ENCODE measurements at regions not wholly inside any gene's neighbourhood (a gene's known extent, or its start where the extent isn't known, plus 50 kb on each side); places are given as distances from the start of the nearest gene placed in this dataset.

DNA sequence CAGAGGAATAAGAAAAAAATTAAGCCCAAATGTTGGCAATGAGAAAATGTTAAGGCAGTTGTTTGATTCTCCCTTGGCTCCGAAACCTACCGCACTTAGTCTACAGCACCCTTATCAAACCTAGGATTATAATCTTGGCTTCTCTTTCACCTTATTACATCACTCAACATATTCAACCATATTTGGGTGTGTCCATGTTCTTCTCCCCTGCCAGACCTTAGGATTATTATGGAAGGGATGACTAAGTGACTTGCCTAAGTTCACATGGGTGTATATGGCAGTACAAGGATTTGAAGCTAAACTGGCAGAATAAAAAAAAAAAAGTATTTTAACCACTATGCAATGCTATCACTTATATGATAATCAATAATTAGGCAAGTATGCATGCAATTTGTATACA, 76.4 kb downstream of the PLK2 start:
- H3K4me1 ChIP-seq (ENCODE audit: control insufficient read depth in 2 of 2, insufficient read depth in 2 of 2, low read length in 2 of 2): no peaks in the 10 kb centered on the region
- peaks cover 0 to 12% (median 0%) of the 10 kb centered on the region in 3 experiments for H3K9me3 ChIP-seq (ENCODE audit: control insufficient read depth in 2 of 3, low read length in 3 of 3)
- no peak overlapping the region for H3K4me3 ChIP-seq (ENCODE audit: low read length)
- DNase-seq: no peak
- H3K27ac Mint-ChIP-seq: no peak overlapping the region
- CTCF ChIA-PET: no interaction called here
- H3K27ac ChIP-seq (ENCODE audit: low read depth, low read length): no peak overlapping the region
- H3K27me3 ChIP-seq (ENCODE audit: control insufficient read depth in 2 of 2, insufficient read depth in 2 of 2, low read length in 2 of 2): no peaks in the 10 kb centered on the region
- no peak overlapping the region for H3K4me3 Mint-ChIP-seq
- H3K36me3 ChIP-seq (ENCODE audit: control insufficient read depth in 2 of 3, insufficient read depth in 3 of 3, low read length in 3 of 3): no peaks in the 10 kb centered on the region
- peaks cover 0 to 4% (median 0%) of the 10 kb centered on the region in 5 donors for H3K36me3 Mint-ChIP-seq
- intact Hi-C loops (cut with micrococcal nuclease): no loop called here
- ATAC-seq: no peak
- no peaks in the 10 kb centered on the region for H3K4me1 Mint-ChIP-seq
- H3K9me3 Mint-ChIP-seq: peaks cover 0 to 31% (median 16%) of the 10 kb centered on the region in 11 donors
- peaks cover 0 to 20% (median 7%) of the 10 kb centered on the region in 5 donors for H3K27me3 Mint-ChIP-seq
- POLR2A ChIA-PET: no interaction called here

- H3K36me3 Mint-ChIP-seq: peaks cover 0 to 4% (median 0%) of the 10 kb centered on the region in 5 donors
- Histone ChIP-seq H3K27ac (ENCODE audit: low read depth, low read length) (no peak overlapping the region), H3K9me3 (ENCODE audit: control insufficient read depth in 2 of 3, low read length in 3 of 3) (peaks cover 0 to 12% (median 0%) of the 10 kb centered on the region in 3 experiments), H3K27me3 (ENCODE audit: control insufficient read depth in 2 of 2, insufficient read depth in 2 of 2, low read length in 2 of 2) (no peaks in the 10 kb centered on the region), H3K4me1 (ENCODE audit: control insufficient read depth in 2 of 2, insufficient read depth in 2 of 2, low read length in 2 of 2) (no peaks in the 10 kb centered on the region), H3K36me3 (ENCODE audit: control insufficient read depth in 2 of 3, insufficient read depth in 3 of 3, low read length in 3 of 3) (no peaks in the 10 kb centered on the region), H3K4me3 (ENCODE audit: low read length) (no peak overlapping the region)
- H3K27me3 Mint-ChIP-seq: peaks cover 0 to 24% (median 7%) of the 10 kb centered on the region in 5 donors
- ATAC-seq (no peak), DNase-seq (no peak)
- intact Hi-C loops (cut with micrococcal nuclease): no loop called here
- H3K4me3 Mint-ChIP-seq: no peak overlapping the region
- H3K27ac Mint-ChIP-seq: no peak overlapping the region
- H3K9me3 Mint-ChIP-seq: peaks cover 0 to 37% (median 19%) of the 10 kb centered on the region in 11 donors
- ChIA-PET POLR2A (no interaction called here), CTCF (no interaction called here)
- no peaks in the 10 kb centered on the region for H3K4me1 Mint-ChIP-seq
These were observed 77.8 kb downstream of the PLK2 start for GRCh38 chr5:58382131-58382534.

- intact Hi-C loops (cut with micrococcal nuclease): no loop called here
- Mint-ChIP-seq H3K27me3 (peaks cover 0 to 24% (median 7%) of the 10 kb centered on the region in 5 donors), H3K4me1 (no peaks in the 10 kb centered on the region), H3K9me3 (peaks cover 0 to 37% (median 19%) of the 10 kb centered on the region in 11 donors), H3K4me3 (no peak overlapping the region), H3K27ac (no peak overlapping the region), H3K36me3 (peaks cover 0 to 4% (median 0%) of the 10 kb centered on the region in 5 donors)
- no peak for DNase-seq
- ATAC-seq: no peak
- H3K9me3 ChIP-seq (ENCODE audit: control insufficient read depth in 2 of 3, low read length in 3 of 3): peaks cover 0 to 12% (median 0%) of the 10 kb centered on the region in 3 experiments
- no peak overlapping the region for H3K27ac ChIP-seq (ENCODE audit: low read depth, low read length)
- CTCF ChIA-PET: no interaction called here
- H3K27me3 ChIP-seq (ENCODE audit: control insufficient read depth in 2 of 2, insufficient read depth in 2 of 2, low read length in 2 of 2): no peaks in the 10 kb centered on the region
- POLR2A ChIA-PET: no interaction called here
- no peaks in the 10 kb centered on the region for H3K4me1 ChIP-seq (ENCODE audit: control insufficient read depth in 2 of 2, insufficient read depth in 2 of 2, low read length in 2 of 2)
- H3K36me3 ChIP-seq (ENCODE audit: control insufficient read depth in 2 of 3, insufficient read depth in 3 of 3, low read length in 3 of 3): no peaks in the 10 kb centered on the region
- H3K4me3 ChIP-seq (ENCODE audit: low read length): no peak overlapping the region
These were observed 78.3 kb downstream of the PLK2 start for GRCh38 chr5:58381566-58381965.

- DNase-seq (no peak), ATAC-seq (no peak)
- no peak overlapping the region for H3K4me3 Mint-ChIP-seq
- Histone ChIP-seq H3K36me3 (ENCODE audit: control insufficient read depth in 2 of 3, insufficient read depth in 3 of 3, low read length in 3 of 3) (no peaks in the 10 kb centered on the region), H3K27ac (ENCODE audit: low read depth, low read length) (no peak overlapping the region), H3K4me3 (ENCODE audit: low read length) (no peak overlapping the region), H3K9me3 (ENCODE audit: control insufficient read depth in 2 of 3, low read length in 3 of 3) (peaks cover 0 to 12% (median 0%) of the 10 kb centered on the region in 3 experiments), H3K4me1 (ENCODE audit: control insufficient read depth in 2 of 2, insufficient read depth in 2 of 2, low read length in 2 of 2) (no peaks in the 10 kb centered on the region), H3K27me3 (ENCODE audit: control insufficient read depth in 2 of 2, insufficient read depth in 2 of 2, low read length in 2 of 2) (no peaks in the 10 kb centered on the region)
- intact Hi-C loops (cut with micrococcal nuclease): no loop called here
- peaks cover 4 to 43% (median 19%) of the 10 kb centered on the region in 11 donors for H3K9me3 Mint-ChIP-seq
- H3K27ac Mint-ChIP-seq: no peak overlapping the region
- POLR2A ChIA-PET: no interaction called here
- no peaks in the 10 kb centered on the region for H3K4me1 Mint-ChIP-seq
- CTCF ChIA-PET: no interaction called here
- H3K36me3 Mint-ChIP-seq: peaks cover 0 to 4% (median 0%) of the 10 kb centered on the region in 5 donors
- H3K27me3 Mint-ChIP-seq: peaks cover 0 to 24% (median 9%) of the 10 kb centered on the region in 5 donors
These were observed 79.2 kb downstream of the PLK2 start for GRCh38 chr5:58380655-58381054.

DNA sequence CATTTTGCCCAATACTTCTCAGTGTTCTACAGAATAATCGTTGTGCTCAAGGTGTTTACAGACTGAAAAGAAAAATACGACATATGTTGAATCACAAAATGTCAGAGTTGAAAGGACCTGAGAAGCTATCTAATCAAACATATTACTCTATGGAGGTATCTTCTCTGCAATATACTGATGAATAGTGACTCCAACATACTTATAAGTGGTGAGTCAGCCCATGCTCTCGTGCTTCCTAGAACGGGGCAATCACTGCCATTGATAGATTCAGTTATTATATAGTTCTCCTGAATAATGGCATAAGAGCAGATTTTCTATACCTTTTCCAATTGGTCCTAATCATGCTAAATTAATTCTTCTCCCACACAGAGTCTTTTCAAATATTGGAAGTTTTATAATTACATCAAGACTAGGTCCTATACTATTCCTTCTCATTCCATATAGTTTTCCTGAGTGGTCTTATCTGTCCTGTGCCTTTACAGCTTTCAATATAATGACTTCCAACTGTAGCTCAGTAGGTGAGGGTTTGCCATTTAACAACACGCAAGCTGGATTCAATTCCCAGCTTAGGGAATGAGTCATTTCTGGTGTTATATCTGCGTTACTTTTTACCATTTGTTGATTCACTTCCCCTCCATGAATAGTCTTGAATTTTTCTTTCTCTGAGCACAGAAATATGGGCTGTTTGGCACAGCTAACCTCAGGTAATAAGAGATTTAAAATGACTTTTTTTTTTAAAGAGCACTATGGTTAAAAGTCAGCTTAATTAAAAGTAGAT, 81.1 kb downstream of the PLK2 start:
- peaks cover 0 to 27% (median 12%) of the 10 kb centered on the region in 5 donors for H3K27me3 Mint-ChIP-seq
- no peak overlapping the region for H3K27ac Mint-ChIP-seq
- Histone ChIP-seq H3K36me3 (ENCODE audit: control insufficient read depth in 2 of 3, insufficient read depth in 3 of 3, low read length in 3 of 3) (no peaks in the 10 kb centered on the region), H3K27me3 (ENCODE audit: control insufficient read depth in 2 of 2, insufficient read depth in 2 of 2, low read length in 2 of 2) (no peaks in the 10 kb centered on the region), H3K9me3 (ENCODE audit: control insufficient read depth in 2 of 3, low read length in 3 of 3) (peaks cover 0 to 12% (median 0%) of the 10 kb centered on the region in 3 experiments), H3K27ac (ENCODE audit: low read depth, low read length) (no peak overlapping the region), H3K4me3 (ENCODE audit: low read length) (no peak overlapping the region), H3K4me1 (ENCODE audit: control insufficient read depth in 2 of 2, insufficient read depth in 2 of 2, low read length in 2 of 2) (no peaks in the 10 kb centered on the region)
- intact Hi-C loops (cut with micrococcal nuclease): no loop called here
- no peaks in the 10 kb centered on the region for H3K4me1 Mint-ChIP-seq
- no peak overlapping the region for H3K4me3 Mint-ChIP-seq
- DNase-seq: no peak
- no peak for ATAC-seq
- peaks cover 0 to 4% (median 0%) of the 10 kb centered on the region in 5 donors for H3K36me3 Mint-ChIP-seq
- peaks cover 4 to 43% (median 21%) of the 10 kb centered on the region in 11 donors for H3K9me3 Mint-ChIP-seq
- ChIA-PET CTCF (no interaction called here), POLR2A (interaction anchor here (0.6 kb wide), 1 partner anchor 72 kb away, joined by 5 read pairs; no protein-coding TSS in a partner anchor)

DNA sequence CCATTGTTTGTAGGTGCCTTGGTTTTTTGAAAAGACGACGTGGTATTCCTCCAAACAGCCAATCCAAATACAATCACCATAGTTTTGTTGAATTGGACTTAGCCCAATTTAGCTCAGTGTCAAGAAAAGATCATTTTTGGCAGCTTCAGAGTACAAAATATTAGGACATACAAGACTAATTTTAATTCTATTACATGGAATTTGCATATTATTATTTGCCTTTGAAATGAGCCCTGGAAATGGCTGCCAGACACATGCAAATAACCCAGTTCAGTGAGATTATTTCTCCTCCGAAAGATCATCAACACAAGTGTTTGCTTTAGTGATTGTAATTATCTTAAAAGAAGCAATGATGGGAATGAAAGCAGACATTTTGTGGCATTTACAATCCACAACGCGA, 89.3 kb downstream of the PLK2 start:
- Histone ChIP-seq H3K4me1 (ENCODE audit: control insufficient read depth in 2 of 2, insufficient read depth in 2 of 2, low read length in 2 of 2) (no peaks in the 10 kb centered on the region), H3K4me3 (ENCODE audit: low read length) (no peak overlapping the region), H3K27me3 (ENCODE audit: control insufficient read depth in 2 of 2, insufficient read depth in 2 of 2, low read length in 2 of 2) (no peaks in the 10 kb centered on the region), H3K27ac (ENCODE audit: low read depth, low read length) (no peak overlapping the region), H3K9me3 (ENCODE audit: control insufficient read depth in 2 of 3, low read length in 3 of 3) (no peaks in the 10 kb centered on the region), H3K36me3 (ENCODE audit: control insufficient read depth in 2 of 3, insufficient read depth in 3 of 3, low read length in 3 of 3) (no peaks in the 10 kb centered on the region)
- ATAC-seq (no peak), DNase-seq (no peak)
- Mint-ChIP-seq H3K27ac (no peak overlapping the region), H3K36me3 (no peaks in the 10 kb centered on the region), H3K27me3 (peaks cover 0 to 15% (median 0%) of the 10 kb centered on the region in 5 donors), H3K9me3 (peaks cover 0 to 18% (median 0%) of the 10 kb centered on the region in 11 donors), H3K4me3 (no peak overlapping the region), H3K4me1 (no peaks in the 10 kb centered on the region)
- intact Hi-C loops (cut with micrococcal nuclease): no loop called here
- ChIA-PET POLR2A (no interaction called here), CTCF (interaction anchor here (0.6 kb wide), 1 partner anchor 52 kb away, joined by 3 read pairs; no protein-coding TSS in a partner anchor)

Measured in naive thymus-derived CD4-positive, alpha-beta T cell (primary cell).